Peyer's patch (tissue), 4 donors: ENCODE measurements at regions not wholly inside any gene's neighbourhood (a gene's known extent, or its start where the extent isn't known, plus 50 kb on each side); places are given as distances from the start of the nearest gene placed in this dataset.

Experiments used
- DNase-seq, 3 donors: peaks; one replicate each; pipeline ENCODE4 v3.0.0-alpha.2; 2017 to 2019
- H3K27ac ChIP-seq, 4 donors: fragments of 200-600 bp; sonication (generic); one replicate each; pipeline ENCODE4 v1.5.1; 2016 to 2019
- H3K27me3 ChIP-seq, 2 donors: fragments of 200-600 bp; sonication (generic); one replicate each; pipeline ENCODE4 v1.5.1; 2019
- H3K36me3 ChIP-seq, 3 donors: fragments of 200-600 bp; sonication (generic); one replicate each; pipeline ENCODE4 v1.5.1; 2016 to 2019
- H3K4me1 ChIP-seq, 4 donors: fragments of 200-600 bp; sonication (generic); one replicate each; pipeline ENCODE4 v1.5.1; 2016 to 2019
- H3K4me3 ChIP-seq, 4 donors: fragments of 200-600 bp; sonication (generic); 1 replicate in 3 of 4; 2 replicates in 1 of 4; pipeline ENCODE4 v1.5.1; 2016 to 2019; ENCODE audit warnings: mild to moderate bottlenecking in 1 of 4
- H3K9me3 ChIP-seq, 4 donors: fragments of 200-600 bp; sonication (generic); one replicate each; pipeline ENCODE4 v1.5.1; 2016 to 2019; ENCODE audit warnings: mild to moderate bottlenecking in 1 of 4
- CTCF ChIP-seq, 6 experiments: fragments of 450-650 bp in 4 of 6; fragments of 200-600 bp in 2 of 6; sonication (generic) in 1 of 6; IDR thresholded peaks; one replicate each; pipeline ENCODE4 v1.5.1; 2017 to 2019; ENCODE audit warnings: antibody characterized with exemption in 6 of 6, mild to moderate bottlenecking in 3 of 6, moderate library complexity in 1 of 6
- POLR2A ChIP-seq, 2 donors: fragments of 450-650 bp; IDR thresholded peaks; one replicate each; pipeline ENCODE4 v1.5.1; 2017; ENCODE audit warnings: antibody characterized with exemption in 2 of 2, mild to moderate bottlenecking in 2 of 2, moderate library complexity in 2 of 2

- Histone ChIP-seq H3K27me3 (no peaks in the 10 kb centered on the region), H3K4me3 (no peak overlapping the region), H3K36me3 (no peaks in the 10 kb centered on the region), H3K4me1 (no peaks in the 10 kb centered on the region), H3K9me3 (no peaks in the 10 kb centered on the region), H3K27ac (no peak overlapping the region)
- DNase-seq: no peak
- TF ChIP-seq CTCF (IDR thresholded peaks at IDR 0.05): no peak
- no peak for TF ChIP-seq POLR2A (IDR thresholded peaks at IDR 0.05)
These were observed 752.5 kb downstream of the CCSER2 start for GRCh38 chr10:85080934-85081333.

GRCh38 chr10:85098835-85099521, 770.6 kb downstream of the CCSER2 start:
- no peaks in the 10 kb centered on the region for H3K36me3 ChIP-seq
- H3K27me3 ChIP-seq: no peaks in the 10 kb centered on the region
- no peak for DNase-seq
- H3K27ac ChIP-seq: no peak overlapping the region
- H3K4me1 ChIP-seq: no peaks in the 10 kb centered on the region
- no peaks in the 10 kb centered on the region for H3K9me3 ChIP-seq
- TF ChIP-seq CTCF (IDR thresholded peaks at IDR 0.05) (no peak), POLR2A (IDR thresholded peaks at IDR 0.05) (no peak)
- no peak overlapping the region for H3K4me3 ChIP-seq

- no peaks in the 10 kb centered on the region for H3K36me3 ChIP-seq
- H3K9me3 ChIP-seq: no peaks in the 10 kb centered on the region
- H3K27me3 ChIP-seq: no peaks in the 10 kb centered on the region
- no peak for DNase-seq
- no peak overlapping the region for H3K27ac ChIP-seq
- no peaks in the 10 kb centered on the region for H3K4me1 ChIP-seq
- H3K4me3 ChIP-seq: no peak overlapping the region
- TF ChIP-seq CTCF (IDR thresholded peaks at IDR 0.05) (no peak), POLR2A (IDR thresholded peaks at IDR 0.05) (no peak)
These were observed 772.1 kb downstream of the CCSER2 start for GRCh38 chr10:85100495-85100894.

- TF ChIP-seq CTCF (IDR thresholded peaks at IDR 0.05): no peak
- TF ChIP-seq POLR2A (IDR thresholded peaks at IDR 0.05): no peak
- DNase-seq: no peak
- no peak overlapping the region for H3K4me3 ChIP-seq
- H3K36me3 ChIP-seq: no peaks in the 10 kb centered on the region
- no peaks in the 10 kb centered on the region for H3K27me3 ChIP-seq
- H3K9me3 ChIP-seq: no peaks in the 10 kb centered on the region
- H3K27ac ChIP-seq: no peak overlapping the region
- no peaks in the 10 kb centered on the region for H3K4me1 ChIP-seq
These were observed 777.3 kb downstream of the CCSER2 start for GRCh38 chr10:85105614-85106255.

- Histone ChIP-seq H3K36me3 (no peaks in the 10 kb centered on the region), H3K4me3 (no peak overlapping the region), H3K27ac (no peak overlapping the region), H3K9me3 (no peaks in the 10 kb centered on the region), H3K27me3 (no peaks in the 10 kb centered on the region), H3K4me1 (no peaks in the 10 kb centered on the region)
- TF ChIP-seq CTCF (IDR thresholded peaks at IDR 0.05) (no peak), POLR2A (IDR thresholded peaks at IDR 0.05) (no peak)
- no peak for DNase-seq
These were observed 782.9 kb downstream of the CCSER2 start for GRCh38 chr10:85111271-85111670.
